Astrocyte (in vitro differentiated cells and primary cell): ENCODE measurements at regions not wholly inside any gene's neighbourhood (a gene's known extent, or its start where the extent isn't known, plus 50 kb on each side); places are given as distances from the start of the nearest gene placed in this dataset.

Source experiments
- DNase-seq: peaks from one replicate; pipeline ENCODE4 v3.0.0-alpha.2; 2010; ENCODE audit warnings: low read depth
- FAIRE-seq: peaks from 2 replicates; lab custom pipeline; 2011; peaks lifted over from hg19 to GRCh38; lab: Jason Lieb, UNC
- H2AFZ ChIP-seq: 2 replicates; pipeline ENCODE4 v1.6.0; 2012; ENCODE audit warnings: low read depth, low read length, inconsistent platforms
- H3K27ac ChIP-seq: 2 replicates; pipeline ENCODE4 v1.5.1; 2011; ENCODE audit warnings: low read depth, low read length, inconsistent platforms
- H3K27me3 ChIP-seq: 2 replicates; pipeline ENCODE4 v1.6.0; 2011; ENCODE audit warnings: low read length, inconsistent platforms; ENCODE audit not compliant: insufficient read depth
- H3K36me3 ChIP-seq: 2 replicates; pipeline ENCODE4 v1.5.1; 2011; ENCODE audit warnings: low read length, inconsistent platforms; ENCODE audit not compliant: insufficient read depth
- H3K4me1 ChIP-seq: 2 replicates; pipeline ENCODE4 v1.5.1; 2011; ENCODE audit warnings: low read length, inconsistent platforms; ENCODE audit not compliant: insufficient read depth
- H3K4me2 ChIP-seq: 2 replicates; pipeline ENCODE4 v1.6.0; 2012; ENCODE audit warnings: low read length, inconsistent platforms
- H3K4me3 ChIP-seq: 2 replicates; pipeline ENCODE4 v1.5.1; 2011; ENCODE audit warnings: low read depth, mild to moderate bottlenecking, low read length, inconsistent platforms; ENCODE audit not compliant: insufficient read depth
- H3K79me2 ChIP-seq: 2 replicates; pipeline ENCODE4 v1.6.0; 2012; ENCODE audit warnings: mild to moderate bottlenecking, low read length, inconsistent platforms; ENCODE audit not compliant: insufficient read depth
- H3K9ac ChIP-seq: 2 replicates; pipeline ENCODE4 v1.6.0; 2012; ENCODE audit warnings: mild to moderate bottlenecking, low read length, inconsistent platforms
- H3K9me3 ChIP-seq: 2 replicates; pipeline ENCODE4 v1.5.1; 2012; ENCODE audit warnings: low read depth, mild to moderate bottlenecking, low read length, inconsistent platforms; ENCODE audit not compliant: insufficient read depth
- H4K20me1 ChIP-seq: 2 replicates; pipeline ENCODE4 v1.6.0; 2012; ENCODE audit warnings: low read length, inconsistent platforms; ENCODE audit not compliant: insufficient read depth
- H3K27ac Mint-ChIP-seq: one replicate; pipeline ENCODE4 v1.8.0; 2021; ENCODE audit warnings: mild to moderate bottlenecking, mixed read lengths; ENCODE audit not compliant: unreplicated experiment
- H3K27me3 Mint-ChIP-seq: one replicate; pipeline ENCODE4 v1.8.0; 2021; ENCODE audit warnings: low read depth, mixed read lengths; ENCODE audit not compliant: unreplicated experiment
- H3K36me3 Mint-ChIP-seq: one replicate; pipeline ENCODE4 v1.8.0; 2021; ENCODE audit warnings: low read depth, mixed read lengths; ENCODE audit not compliant: unreplicated experiment
- H3K4me1 Mint-ChIP-seq: one replicate; pipeline ENCODE4 v1.8.0; 2021; ENCODE audit warnings: low read depth, mixed read lengths; ENCODE audit not compliant: unreplicated experiment
- H3K4me3 Mint-ChIP-seq: one replicate; pipeline ENCODE4 v1.8.0; 2021; ENCODE audit warnings: mild to moderate bottlenecking, moderate library complexity, mixed read lengths; ENCODE audit not compliant: unreplicated experiment
- H3K9me3 Mint-ChIP-seq: one replicate; pipeline ENCODE4 v1.8.0; 2021; ENCODE audit warnings: mild to moderate bottlenecking, mixed read lengths; ENCODE audit not compliant: unreplicated experiment
- CTCF ChIP-seq: IDR thresholded peaks from 2 replicates; pipeline ENCODE4 v1.5.1; 2011; ENCODE audit warnings: low read depth, mild to moderate bottlenecking, inconsistent platforms, low read length, moderate library complexity; ENCODE audit not compliant: insufficient read depth
- EZH2 ChIP-seq: IDR thresholded peaks from 2 replicates; pipeline ENCODE4 v1.6.1; 2012; ENCODE audit warnings: mild to moderate bottlenecking, low read length, inconsistent platforms; ENCODE audit not compliant: insufficient read depth

- Histone ChIP-seq H3K27me3 (no peaks in the 10 kb centered on the region), H3K9ac (no peak overlapping the region), H3K27ac (no peak overlapping the region), H3K36me3 (no peaks in the 10 kb centered on the region), H3K79me2 (no peaks in the 10 kb centered on the region), H3K9me3 (no peaks in the 10 kb centered on the region), H3K4me2 (no peak overlapping the region), H4K20me1 (no peaks in the 10 kb centered on the region), H2AFZ (no peak overlapping the region), H3K4me1 (peaks cover 4% of the 10 kb centered on the region), H3K4me3 (no peak overlapping the region)
- no peak for FAIRE-seq
- no peaks in the 10 kb centered on the region for H3K9me3 Mint-ChIP-seq
- H3K27ac Mint-ChIP-seq: no peak overlapping the region
- TF ChIP-seq EZH2: no peak
- TF ChIP-seq CTCF: no peak
- peaks cover 33% of the 10 kb centered on the region for H3K4me1 Mint-ChIP-seq
- no peak overlapping the region for H3K4me3 Mint-ChIP-seq
- no peak for DNase-seq
- H3K36me3 Mint-ChIP-seq: no peaks in the 10 kb centered on the region
- peaks cover 26% of the 10 kb centered on the region for H3K27me3 Mint-ChIP-seq
Observed at GRCh38 chr14:76930549-76930948, 98.0 kb downstream of the IRF2BPL start.

GRCh38 chr14:76929927-76930326 is 98.6 kb downstream of the IRF2BPL start:
- no peak overlapping the region for H2AFZ ChIP-seq
- H3K79me2 ChIP-seq: no peaks in the 10 kb centered on the region
- H3K27me3 ChIP-seq: no peaks in the 10 kb centered on the region
- H3K4me1 ChIP-seq: peaks cover 4% of the 10 kb centered on the region
- H3K9ac ChIP-seq: no peak overlapping the region
- H3K4me3 ChIP-seq: no peak overlapping the region
- H3K9me3 ChIP-seq: no peaks in the 10 kb centered on the region
- Mint-ChIP-seq H3K4me1 (peaks cover 36% of the 10 kb centered on the region), H3K9me3 (no peaks in the 10 kb centered on the region), H3K36me3 (no peaks in the 10 kb centered on the region), H3K27me3 (peaks cover 26% of the 10 kb centered on the region), H3K4me3 (no peak overlapping the region), H3K27ac (peak overlapping the region; percentile 59)
- no peak overlapping the region for H3K4me2 ChIP-seq
- H3K36me3 ChIP-seq: no peaks in the 10 kb centered on the region
- no peak overlapping the region for H3K27ac ChIP-seq
- no peaks in the 10 kb centered on the region for H4K20me1 ChIP-seq
- FAIRE-seq (no peak), DNase-seq (no peak)
- TF ChIP-seq CTCF: no peak
- no peak for TF ChIP-seq EZH2

GRCh38 chr14:76927971-76928700 is 100.4 kb downstream of the IRF2BPL start:
- Histone ChIP-seq H3K27me3 (no peaks in the 10 kb centered on the region), H3K4me1 (peaks cover 12% of the 10 kb centered on the region)
- FAIRE-seq: no peak

More at GRCh38 chr14:76927971-76928700, 100.4 kb downstream of the IRF2BPL start:
- Histone ChIP-seq H3K4me3 (no peak overlapping the region), H2AFZ (no peak overlapping the region), H3K4me2 (no peak overlapping the region), H4K20me1 (no peaks in the 10 kb centered on the region), H3K27ac (no peak overlapping the region), H3K9me3 (no peaks in the 10 kb centered on the region), H3K9ac (no peak overlapping the region), H3K79me2 (no peaks in the 10 kb centered on the region), H3K36me3 (no peaks in the 10 kb centered on the region)
- no peak overlapping the region for H3K4me3 Mint-ChIP-seq
- no peaks in the 10 kb centered on the region for H3K36me3 Mint-ChIP-seq
- no peak for TF ChIP-seq EZH2
- no peak for TF ChIP-seq CTCF
- peaks cover 52% of the 10 kb centered on the region for H3K4me1 Mint-ChIP-seq
- no peak for DNase-seq
- peaks cover 21% of the 10 kb centered on the region for H3K27me3 Mint-ChIP-seq
- H3K27ac Mint-ChIP-seq: peak overlapping the region; percentile 26
- no peaks in the 10 kb centered on the region for H3K9me3 Mint-ChIP-seq
